Caco-2 (cell line): ENCODE measurements at regions not wholly inside any gene's neighbourhood (a gene's known extent, or its start where the extent isn't known, plus 50 kb on each side); places are given as distances from the start of the nearest gene placed in this dataset.
A peak's percentile ranks its signal among the peaks of the same experiment; 100 is the strongest.

Experiments used
- BruUV-seq: library from RNA; stranded (reverse); fragments of 400-500 nt; replicated peaks from 2 replicates; lab custom pipeline; 2021; lab: Mats Ljungman, UMichigan
- CTCF ChIA-PET: fragments of 300-600 bp; sonication (Branson Sonifier 250); formaldehyde crosslinking; loops from one replicate; lab custom pipeline; 2022; ENCODE audit warnings: antibody characterized with exemption; lab: Charles Lee
- POLR2A ChIA-PET: fragments of 300-600 bp; sonication (Branson Sonifier 250); formaldehyde crosslinking; loops from one replicate; lab custom pipeline; 2022; ENCODE audit warnings: antibody characterized with exemption; lab: Charles Lee
- DNase-seq, 2 experiments: peaks; one replicate each; pipeline versions ENCODE4 v3.0.0 to v3.0.0-alpha.2; 2020 to 2022
- H3K27me3 ChIP-seq: replicated peaks from 2 replicates; pipeline ENCODE4 v1.6.0; 2011; ENCODE audit warnings: low read length; ENCODE audit not compliant: control insufficient read depth, insufficient read depth
- H3K36me3 ChIP-seq: 2 replicates; pipeline ENCODE4 v1.5.1; 2011; ENCODE audit warnings: low read length; ENCODE audit not compliant: control insufficient read depth, insufficient read depth
- H3K4me1 ChIP-seq: fragments of 250-450 bp; sonication (Bioruptor Pico); 2 replicates; pipeline ENCODE4 v1.5.1; 2020; ENCODE audit warnings: mild to moderate bottlenecking
- H3K4me3 ChIP-seq: 2 replicates; pipeline ENCODE4 v1.5.1; 2011; ENCODE audit warnings: low read depth, mild to moderate bottlenecking, control low read depth, low read length
- H3K9me3 ChIP-seq: fragments of 250-450 bp; sonication (Bioruptor Pico); 2 replicates; pipeline ENCODE4 v1.5.1; 2020; ENCODE audit warnings: mild to moderate bottlenecking, moderate library complexity
- H3K27ac Mint-ChIP-seq: one replicate; pipeline ENCODE4 v1.8.0; 2022; ENCODE audit warnings: mixed read lengths; ENCODE audit not compliant: unreplicated experiment
- H3K27me3 Mint-ChIP-seq: one replicate; pipeline ENCODE4 v1.8.0; 2022; ENCODE audit warnings: mixed read lengths; ENCODE audit not compliant: insufficient read depth, unreplicated experiment
- H3K36me3 Mint-ChIP-seq: one replicate; pipeline ENCODE4 v1.8.0; 2022; ENCODE audit warnings: mild to moderate bottlenecking, mixed read lengths; ENCODE audit not compliant: insufficient read depth, unreplicated experiment
- H3K4me1 Mint-ChIP-seq: one replicate; pipeline ENCODE4 v1.8.0; 2022; ENCODE audit warnings: low read depth, mixed read lengths; ENCODE audit not compliant: unreplicated experiment
- H3K4me3 Mint-ChIP-seq: one replicate; pipeline ENCODE4 v1.8.0; 2022; ENCODE audit warnings: mild to moderate bottlenecking, moderate library complexity, mixed read lengths; ENCODE audit not compliant: unreplicated experiment
- H3K9me3 Mint-ChIP-seq: one replicate; pipeline ENCODE4 v1.8.0; 2022; ENCODE audit warnings: mixed read lengths; ENCODE audit not compliant: unreplicated experiment
- intact Hi-C: fragments of 100-400 bp; cut with micrococcal nuclease; formaldehyde crosslinking; loops from one replicate; pipeline ENCODE4 v1.10.0; 2022; ENCODE audit not compliant: unreplicated experiment
- TF ChIP-seq, protein P1 (sequence below), 2 experiments: fragments of 200-600 bp in 1 of 2; IDR thresholded peaks; 1 replicate in 1 of 2; 2 replicates in 1 of 2; pipeline versions ENCODE4 v1.5.1 to v1.8.0; 2011 to 2022; ENCODE audit warnings: antibody characterized with exemption in 1 of 2, control low read depth in 1 of 2, inconsistent platforms in 1 of 2, low read depth in 1 of 2, low read length in 1 of 2, mild to moderate bottlenecking in 1 of 2, moderate library complexity in 1 of 2; ENCODE audit not compliant: insufficient read depth in 1 of 2, severe bottlenecking in 1 of 2, unreplicated experiment in 1 of 2

DNA sequence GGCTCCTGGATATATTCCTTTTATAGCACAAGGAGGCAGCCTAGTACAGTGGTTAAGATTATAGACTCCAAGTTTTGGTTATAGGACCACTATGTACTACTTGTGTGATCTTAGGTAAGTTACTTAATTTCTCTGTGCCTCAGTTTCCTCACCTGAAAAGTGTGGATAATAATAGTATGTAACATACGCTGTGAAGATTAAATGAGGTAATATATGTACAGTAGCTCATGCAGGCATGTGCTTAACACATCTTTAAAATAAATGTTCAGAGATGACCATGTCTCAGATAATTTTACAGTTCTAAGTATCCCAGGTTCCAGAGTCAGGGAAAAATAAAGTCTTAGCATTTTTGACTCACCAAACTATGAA is 55.7 kb upstream of the TRABD2B start:
- Histone ChIP-seq H3K4me1 (peaks cover 68% of the 10 kb centered on the region), H3K27me3 (no peaks in the 10 kb centered on the region), H3K36me3 (no peaks in the 10 kb centered on the region; the same call in 1 of the 2 replicates), H3K4me3 (no peak overlapping the region), H3K9me3 (no peaks in the 10 kb centered on the region)
- H3K4me3 Mint-ChIP-seq, result no peak overlapping the region
- CTCF ChIA-PET, result no interaction called here
- no peak overlapping the region for H3K27ac Mint-ChIP-seq
- no peaks in the 10 kb centered on the region for H3K27me3 Mint-ChIP-seq
- no peaks in the 10 kb centered on the region for H3K9me3 Mint-ChIP-seq
- no peaks in the 10 kb centered on the region for H3K36me3 Mint-ChIP-seq
- intact Hi-C loops, result no loop called here
- TF ChIP-seq, protein P1, sequence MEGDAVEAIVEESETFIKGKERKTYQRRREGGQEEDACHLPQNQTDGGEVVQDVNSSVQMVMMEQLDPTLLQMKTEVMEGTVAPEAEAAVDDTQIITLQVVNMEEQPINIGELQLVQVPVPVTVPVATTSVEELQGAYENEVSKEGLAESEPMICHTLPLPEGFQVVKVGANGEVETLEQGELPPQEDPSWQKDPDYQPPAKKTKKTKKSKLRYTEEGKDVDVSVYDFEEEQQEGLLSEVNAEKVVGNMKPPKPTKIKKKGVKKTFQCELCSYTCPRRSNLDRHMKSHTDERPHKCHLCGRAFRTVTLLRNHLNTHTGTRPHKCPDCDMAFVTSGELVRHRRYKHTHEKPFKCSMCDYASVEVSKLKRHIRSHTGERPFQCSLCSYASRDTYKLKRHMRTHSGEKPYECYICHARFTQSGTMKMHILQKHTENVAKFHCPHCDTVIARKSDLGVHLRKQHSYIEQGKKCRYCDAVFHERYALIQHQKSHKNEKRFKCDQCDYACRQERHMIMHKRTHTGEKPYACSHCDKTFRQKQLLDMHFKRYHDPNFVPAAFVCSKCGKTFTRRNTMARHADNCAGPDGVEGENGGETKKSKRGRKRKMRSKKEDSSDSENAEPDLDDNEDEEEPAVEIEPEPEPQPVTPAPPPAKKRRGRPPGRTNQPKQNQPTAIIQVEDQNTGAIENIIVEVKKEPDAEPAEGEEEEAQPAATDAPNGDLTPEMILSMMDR (IDR thresholded peaks at IDR 0.05; ENCODE audit: insufficient read depth in 1 of 2, low read depth in 1 of 2, low read length in 1 of 2, severe bottlenecking in 1 of 2, unreplicated experiment in 1 of 2), result no peak
- POLR2A ChIA-PET, result no interaction called here
- H3K4me1 Mint-ChIP-seq, result peaks cover 45% of the 10 kb centered on the region
- BruUV-seq, result no TSS peak
- no peak for DNase-seq

- Histone ChIP-seq H3K27me3 (no peaks in the 10 kb centered on the region), H3K4me1 (peaks cover 68% of the 10 kb centered on the region), H3K36me3 (no peaks in the 10 kb centered on the region; the same call in 1 of the 2 replicates), H3K4me3 (no peak overlapping the region), H3K9me3 (no peaks in the 10 kb centered on the region)
- ChIA-PET POLR2A (no interaction called here), CTCF (no interaction called here)
- intact Hi-C loops, result no loop called here
- Mint-ChIP-seq H3K4me1 (peaks cover 52% of the 10 kb centered on the region), H3K27me3 (no peaks in the 10 kb centered on the region), H3K27ac (no peak overlapping the region), H3K36me3 (no peaks in the 10 kb centered on the region), H3K9me3 (peaks cover 8% of the 10 kb centered on the region), H3K4me3 (no peak overlapping the region)
- TF ChIP-seq, protein P1 (IDR thresholded peaks at IDR 0.05; ENCODE audit: insufficient read depth in 1 of 2, low read depth in 1 of 2, low read length in 1 of 2, severe bottlenecking in 1 of 2, unreplicated experiment in 1 of 2), result no peak
- no peak for DNase-seq
- BruUV-seq, result no TSS peak
Measured at GRCh38 chr1:48051466-48052126, 54.4 kb upstream of the TRABD2B start.

DNA sequence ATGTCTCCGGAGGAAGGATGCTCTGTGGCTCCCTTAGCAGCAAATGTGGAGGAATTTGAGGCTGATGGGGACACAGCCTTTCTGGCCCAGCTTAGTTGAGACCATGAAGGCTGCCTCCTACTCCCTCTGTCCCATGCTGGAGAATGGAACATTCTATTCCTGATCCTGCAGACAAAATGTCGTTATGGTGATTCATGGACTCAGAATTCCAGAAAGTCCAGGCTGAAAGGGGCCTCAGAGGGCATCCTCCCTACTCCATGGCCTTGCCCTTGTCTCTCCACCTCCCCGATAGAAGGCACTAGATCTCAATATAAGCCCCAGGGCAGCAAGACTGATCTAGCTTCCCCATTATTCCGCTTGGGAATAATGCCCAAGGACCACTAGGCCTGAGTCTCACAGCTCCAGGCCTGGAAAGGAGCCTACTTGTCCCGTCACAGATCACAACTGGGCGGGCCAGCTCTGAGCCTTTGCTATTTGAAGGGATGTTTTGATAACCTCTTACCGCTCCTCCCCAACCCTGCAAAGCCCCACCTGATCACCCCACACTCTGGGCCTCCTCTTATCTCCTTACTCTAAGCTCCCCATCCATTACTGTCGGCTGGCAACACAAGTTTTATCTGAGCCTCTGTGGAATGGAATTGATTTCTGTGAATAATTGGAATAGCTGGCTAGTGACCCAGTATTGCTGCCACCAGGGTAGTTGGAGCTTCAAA is 52.8 kb upstream of the TRABD2B start:
- peak overlapping the region; percentile 57 for H3K27ac Mint-ChIP-seq
- CTCF ChIA-PET, result interaction anchor here (0.5 to 0.7 kb wide), 3 partner anchors 11 to 422 kb away, joined by 3 to 6 read pairs (median 4); partner anchors contain the start of gene SPATA6

More for the DNA sequence above, 52.8 kb upstream of the TRABD2B start:
- Histone ChIP-seq H3K27me3 (no peaks in the 10 kb centered on the region), H3K36me3 (no peaks in the 10 kb centered on the region), H3K9me3 (no peaks in the 10 kb centered on the region), H3K4me1 (peaks cover 55% of the 10 kb centered on the region), H3K4me3 (no peak overlapping the region)
- Mint-ChIP-seq H3K9me3 (peaks cover 8% of the 10 kb centered on the region), H3K4me3 (no peak overlapping the region), H3K4me1 (peaks cover 39% of the 10 kb centered on the region), H3K27me3 (no peaks in the 10 kb centered on the region), H3K36me3 (no peaks in the 10 kb centered on the region)
- POLR2A ChIA-PET, result no interaction called here
- TSS peak; percentile 41 for BruUV-seq
- DNase-seq, result peak; percentile 70 to 79
- intact Hi-C loops, result no loop called here
- TF ChIP-seq, protein P1 (IDR thresholded peaks at IDR 0.05; ENCODE audit: insufficient read depth in 1 of 2, low read depth in 1 of 2, low read length in 1 of 2, severe bottlenecking in 1 of 2, unreplicated experiment in 1 of 2), result no peak
